Lower leg skin (tissue), 4 donors: ENCODE measurements at regions not wholly inside any gene's neighbourhood (a gene's known extent, or its start where the extent isn't known, plus 50 kb on each side); places are given as distances from the start of the nearest gene placed in this dataset.

ENCODE experiments used
- DNase-seq, 2 donors: peaks; one replicate each; pipeline ENCODE4 v3.0.0-alpha.2; 2019; ENCODE audit warnings: low spot score in 2 of 2
- H3K4me3 ChIP-seq: fragments of 200-600 bp; sonication (generic); 2 replicates; pipeline ENCODE4 v1.5.1; 2017; ENCODE audit warnings: mild to moderate bottlenecking, low read depth; ENCODE audit not compliant: poor library complexity, severe bottlenecking
- POLR2A ChIP-seq, 2 donors: fragments of 450-650 bp; IDR thresholded peaks; one replicate each; pipeline ENCODE4 v1.6.1; 2016 to 2017; ENCODE audit warnings: antibody characterized with exemption in 2 of 2, mild to moderate bottlenecking in 1 of 2, moderate library complexity in 1 of 2
- WGBS, 2 donors: methylation state at CpG; one replicate each; pipeline ENCODE4 v1.1.5; 2018; 5-methylcytosine and 5-hydroxymethylcytosine counted together
- intact Hi-C: fragments of 100-400 bp; cut with DNase I; formaldehyde crosslinking; loops from one replicate; pipeline ENCODE4 v1.15.0; 2023; ENCODE audit warnings: low total_unique reads
- TF ChIP-seq, protein P1 (sequence below), 3 donors: fragments of 450-650 bp; IDR thresholded peaks; one replicate each; pipeline ENCODE4 v1.5.1; 2016; ENCODE audit warnings: antibody characterized with exemption in 3 of 3, mild to moderate bottlenecking in 3 of 3, moderate library complexity in 2 of 3

DNA sequence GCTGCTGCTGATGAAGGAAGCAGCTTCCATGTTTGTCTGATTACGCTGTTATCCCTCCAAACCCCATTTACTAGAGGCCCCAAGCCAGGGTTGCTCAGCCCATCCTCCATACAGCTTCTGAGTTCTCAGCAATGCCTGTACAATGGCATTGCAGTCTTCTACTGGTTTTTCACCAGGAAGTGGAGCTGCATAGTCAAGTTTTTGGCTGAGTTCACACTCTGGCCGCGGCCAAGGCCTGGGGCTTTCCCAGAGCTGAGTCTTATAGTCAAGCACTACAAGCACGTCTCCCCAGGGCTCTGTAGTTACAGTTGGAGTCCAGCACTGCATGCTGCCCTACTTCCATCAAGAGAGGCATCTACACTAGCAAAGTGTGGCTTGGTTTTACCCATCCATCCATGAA is 182.5 kb downstream of the POU4F1 start:
- no peak for DNase-seq
- intact Hi-C loops, result no loop called here
- 77 to 79% methylated on average over 4 of the region's 4 CpGs for WGBS, 2 donors
- TF ChIP-seq POLR2A (IDR thresholded peaks at IDR 0.05), result no peak
- TF ChIP-seq, protein P1, sequence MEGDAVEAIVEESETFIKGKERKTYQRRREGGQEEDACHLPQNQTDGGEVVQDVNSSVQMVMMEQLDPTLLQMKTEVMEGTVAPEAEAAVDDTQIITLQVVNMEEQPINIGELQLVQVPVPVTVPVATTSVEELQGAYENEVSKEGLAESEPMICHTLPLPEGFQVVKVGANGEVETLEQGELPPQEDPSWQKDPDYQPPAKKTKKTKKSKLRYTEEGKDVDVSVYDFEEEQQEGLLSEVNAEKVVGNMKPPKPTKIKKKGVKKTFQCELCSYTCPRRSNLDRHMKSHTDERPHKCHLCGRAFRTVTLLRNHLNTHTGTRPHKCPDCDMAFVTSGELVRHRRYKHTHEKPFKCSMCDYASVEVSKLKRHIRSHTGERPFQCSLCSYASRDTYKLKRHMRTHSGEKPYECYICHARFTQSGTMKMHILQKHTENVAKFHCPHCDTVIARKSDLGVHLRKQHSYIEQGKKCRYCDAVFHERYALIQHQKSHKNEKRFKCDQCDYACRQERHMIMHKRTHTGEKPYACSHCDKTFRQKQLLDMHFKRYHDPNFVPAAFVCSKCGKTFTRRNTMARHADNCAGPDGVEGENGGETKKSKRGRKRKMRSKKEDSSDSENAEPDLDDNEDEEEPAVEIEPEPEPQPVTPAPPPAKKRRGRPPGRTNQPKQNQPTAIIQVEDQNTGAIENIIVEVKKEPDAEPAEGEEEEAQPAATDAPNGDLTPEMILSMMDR (IDR thresholded peaks at IDR 0.05), result no peak
- no peak overlapping the region for H3K4me3 ChIP-seq

DNA sequence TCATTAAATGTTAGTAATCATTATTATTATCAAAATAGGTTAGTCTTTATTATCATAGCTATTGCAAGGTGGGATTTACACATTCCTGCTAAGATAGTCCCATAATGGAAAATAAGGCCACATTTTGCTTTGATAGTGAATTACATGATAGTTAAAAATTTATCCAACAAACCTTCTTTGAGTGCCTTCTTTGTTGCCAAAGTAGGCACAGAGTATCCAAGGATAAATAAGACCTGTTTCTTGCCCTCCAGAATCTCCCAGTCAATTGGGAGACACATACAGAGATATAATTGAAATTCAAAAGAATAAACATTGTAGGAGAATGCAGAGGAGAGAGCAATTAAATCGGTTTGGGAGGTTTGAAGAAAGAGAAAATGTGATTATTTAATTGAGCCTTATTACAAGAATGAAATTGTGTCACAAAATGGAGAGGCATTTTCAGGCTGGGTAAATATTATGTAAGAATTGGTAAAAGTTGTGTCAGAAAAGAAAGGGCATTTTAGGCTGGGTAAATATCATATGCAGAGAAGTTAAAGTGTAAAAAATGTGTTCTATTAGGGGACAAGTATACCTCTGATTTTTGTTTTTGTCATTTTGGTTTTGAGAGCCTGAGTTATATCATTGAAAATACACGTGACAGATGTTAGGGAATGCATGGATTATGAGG is 189.3 kb downstream of the POU4F1 start:
- no peak for TF ChIP-seq POLR2A (IDR thresholded peaks at IDR 0.05)
- TF ChIP-seq, protein P1 (IDR thresholded peaks at IDR 0.05), result no peak
- DNase-seq, result no peak
- intact Hi-C loops, result no loop called here
- no peak overlapping the region for H3K4me3 ChIP-seq
- WGBS, 2 donors, result 66 to 67% methylated on average over 2 of the region's 2 CpGs

DNA sequence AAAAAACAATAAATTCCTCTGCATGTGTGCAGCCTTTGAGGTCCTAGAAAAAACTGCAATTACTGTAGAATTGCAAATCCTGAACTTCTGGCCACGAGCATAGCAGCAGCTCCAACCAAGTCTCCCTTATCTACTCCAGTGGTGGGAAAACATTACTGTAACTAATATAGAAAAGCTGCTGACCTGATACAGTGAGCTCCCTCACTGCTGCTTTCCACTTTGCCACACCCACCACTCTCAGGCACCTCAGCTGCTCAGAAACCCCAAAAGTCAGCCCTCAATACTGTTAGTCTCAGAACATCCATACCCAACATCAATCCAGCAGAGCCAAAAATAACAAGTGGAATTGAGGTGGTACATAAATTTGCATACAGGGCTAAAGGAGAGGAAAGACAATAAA is 192.5 kb downstream of the POU4F1 start:
- WGBS, 2 donors, result 50 to 56% methylated on average over 1 of the region's 1 CpG
- no peak for DNase-seq
- intact Hi-C loops, result no loop called here
- no peak overlapping the region for H3K4me3 ChIP-seq
- TF ChIP-seq, protein P1 (IDR thresholded peaks at IDR 0.05), result no peak
- no peak for TF ChIP-seq POLR2A (IDR thresholded peaks at IDR 0.05)

DNA sequence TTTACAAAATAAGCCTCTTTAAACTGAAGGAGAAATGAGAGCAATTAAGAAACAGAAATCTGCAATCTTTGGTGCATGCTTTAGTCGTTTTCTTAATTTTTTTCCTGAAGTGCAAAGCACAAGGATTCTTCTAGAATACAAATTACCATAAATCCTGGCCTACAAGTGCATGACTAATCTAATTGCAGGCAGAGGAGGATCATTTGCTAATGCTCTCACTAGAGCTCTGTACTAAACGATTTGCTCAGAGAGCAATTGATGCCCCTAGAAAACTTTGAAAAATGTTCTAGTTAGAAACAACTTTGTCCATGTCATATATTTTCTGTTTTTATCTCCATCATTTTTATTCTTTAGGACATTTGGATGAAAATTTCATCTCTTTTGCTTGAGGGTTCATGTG is 193.2 kb downstream of the POU4F1 start:
- no peak for DNase-seq
- intact Hi-C loops, result no loop called here
- WGBS, 2 donors, result 36 to 47% methylated on average over 2 of the region's 2 CpGs
- TF ChIP-seq, protein P1 (IDR thresholded peaks at IDR 0.05), result no peak
- TF ChIP-seq POLR2A (IDR thresholded peaks at IDR 0.05), result no peak
- no peak overlapping the region for H3K4me3 ChIP-seq

DNA sequence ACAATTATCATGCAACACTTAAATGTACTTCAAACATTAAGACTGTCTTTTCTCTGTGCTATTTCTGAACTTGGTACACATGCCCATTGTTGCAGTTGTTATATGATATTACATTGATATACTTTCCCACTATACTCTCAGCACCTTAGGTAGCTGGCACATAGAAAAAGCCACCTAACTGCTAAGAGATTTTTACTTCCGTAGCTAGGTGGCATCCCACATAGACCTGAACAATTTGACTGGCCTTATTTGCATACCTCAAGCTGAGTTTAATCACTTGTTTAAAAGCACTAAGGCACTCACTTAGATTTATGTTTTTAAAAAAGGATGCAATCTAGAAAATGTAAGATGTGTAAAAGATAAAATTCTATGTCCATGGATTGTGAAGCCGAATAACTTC is 194.2 kb downstream of the POU4F1 start:
- no peak overlapping the region for H3K4me3 ChIP-seq
- intact Hi-C loops, result no loop called here
- DNase-seq, result no peak
- TF ChIP-seq, protein P1 (IDR thresholded peaks at IDR 0.05), result no peak
- no peak for TF ChIP-seq POLR2A (IDR thresholded peaks at IDR 0.05)
- WGBS, 2 donors, result 64 to 70% methylated on average over 2 of the region's 2 CpGs

DNA sequence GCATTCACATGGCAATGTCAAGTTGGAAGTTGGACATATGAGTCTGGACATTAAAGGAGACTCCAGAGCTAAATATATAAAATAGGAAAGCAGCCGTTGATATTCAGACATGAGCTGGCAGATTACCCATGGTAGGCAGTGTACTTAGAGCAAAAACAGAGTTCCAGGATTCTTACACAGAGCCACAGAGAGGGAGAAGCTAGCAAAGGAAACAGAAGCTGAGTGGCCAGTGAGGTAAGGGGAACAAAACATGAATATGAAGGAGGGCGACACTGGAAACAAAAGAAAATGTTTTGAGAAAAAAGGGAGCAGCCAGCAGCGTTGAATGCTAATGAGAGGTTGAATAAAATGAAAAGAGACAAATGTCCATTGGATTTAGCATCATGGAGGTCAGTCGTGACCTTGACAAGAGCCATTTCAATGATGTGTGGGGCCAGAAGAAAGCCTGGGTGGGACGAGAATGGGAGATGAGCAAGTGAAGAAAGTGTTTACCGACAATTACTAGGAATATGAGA is 198.4 kb downstream of the POU4F1 start:
- no peak for DNase-seq
- no peak for TF ChIP-seq POLR2A (IDR thresholded peaks at IDR 0.05)
- TF ChIP-seq, protein P1 (IDR thresholded peaks at IDR 0.05), result no peak
- intact Hi-C loops, result no loop called here
- H3K4me3 ChIP-seq, result no peak overlapping the region
- 85 to 86% methylated on average over 6 of the region's 6 CpGs for WGBS, 2 donors
